ENCODE measurements at regions not wholly inside any gene's neighbourhood (a gene's known extent, or its start where the extent isn't known, plus 50 kb on each side); places are given as distances from the start of the nearest gene placed in this dataset.

- no peak for DNase-seq
These were observed 293.9 kb upstream of the PLXNA2 start for GRCh38 chr1:208538078-208538477.

GRCh38 chr1:208538587-208538986, 294.4 kb upstream of the PLXNA2 start:
- DNase-seq = no peak

GRCh38 chr1:208540724-208541123, 296.5 kb upstream of the PLXNA2 start:
- no peak for DNase-seq

- DNase-seq = no peak
These were observed 297.2 kb upstream of the PLXNA2 start for GRCh38 chr1:208541225-208541855.

GRCh38 chr1:208542309-208542708, 298.1 kb upstream of the PLXNA2 start:
- DNase-seq = no peak

GRCh38 chr1:208544053-208544452, 299.9 kb upstream of the PLXNA2 start:
- DNase-seq = no peak

- no peak for DNase-seq
These were observed 300.6 kb upstream of the PLXNA2 start for GRCh38 chr1:208544794-208545193.

- no peak for DNase-seq
These were observed 306.8 kb upstream of the PLXNA2 start for GRCh38 chr1:208551024-208551423.

GRCh38 chr1:208551633-208552320, 307.6 kb upstream of the PLXNA2 start:
- DNase-seq = no peak

GRCh38 chr1:208552928-208553327, 308.7 kb upstream of the PLXNA2 start:
- DNase-seq = no peak

- DNase-seq = no peak
These were observed 312.3 kb upstream of the PLXNA2 start for GRCh38 chr1:208556461-208556860.

- DNase-seq = no peak
These were observed 313.0 kb upstream of the PLXNA2 start for GRCh38 chr1:208557046-208557722.

GRCh38 chr1:208557723-208558094, 313.5 kb upstream of the PLXNA2 start:
- DNase-seq = no peak

GRCh38 chr1:208559597-208560329, 315.6 kb upstream of the PLXNA2 start:
- DNase-seq = no peak

- DNase-seq = no peak
These were observed 318.2 kb upstream of the PLXNA2 start for GRCh38 chr1:208562151-208562960.

- no peak for DNase-seq
These were observed 320.3 kb upstream of the PLXNA2 start for GRCh38 chr1:208564466-208564865.

- no peak for DNase-seq
These were observed 321.7 kb upstream of the PLXNA2 start for GRCh38 chr1:208565756-208566440.

- DNase-seq = no peak
These were observed 325.0 kb upstream of the PLXNA2 start for GRCh38 chr1:208569181-208569580.

GRCh38 chr1:208570362-208570761, 326.2 kb upstream of the PLXNA2 start:
- DNase-seq = no peak

- peak in 2 of 58 donors; percentile 22 to 48 for DNase-seq
These were observed 332.2 kb upstream of the PLXNA2 start for GRCh38 chr1:208576425-208576824.
